AG10803 (cell line): ENCODE measurements at regions not wholly inside any gene's neighbourhood (a gene's known extent, or its start where the extent isn't known, plus 50 kb on each side); places are given as distances from the start of the nearest gene placed in this dataset.

ENCODE experiments used
- DNase-seq: peaks from one replicate; pipeline ENCODE4 v3.0.0; 2010; ENCODE audit warnings: low read depth
- H3K4me3 ChIP-seq: 2 replicates; pipeline ENCODE4 v1.5.1; 2011; ENCODE audit warnings: mild to moderate bottlenecking, low read length, control low read depth
- CTCF ChIP-seq: conservative IDR thresholded peaks from 2 replicates; pipeline ENCODE4 v1.5.1; 2011; ENCODE audit warnings: mild to moderate bottlenecking, low read length, control low read depth, inconsistent platforms

- no peak for TF ChIP-seq CTCF
- no peak overlapping the region for H3K4me3 ChIP-seq
- no peak for DNase-seq
Observed at GRCh38 chr13:29996316-29996715, 145.9 kb upstream of the UBL3 start.

GRCh38 chr13:29994911-29995595 is 144.6 kb upstream of the UBL3 start:
- peak; percentile 49 for DNase-seq
- TF ChIP-seq CTCF, result no peak
- no peak overlapping the region; the same call in 1 of the 2 replicates for H3K4me3 ChIP-seq

GRCh38 chr13:29993716-29994488 is 143.5 kb upstream of the UBL3 start:
- peak; percentile 83 for DNase-seq
- TF ChIP-seq CTCF, result no peak
- no peak overlapping the region for H3K4me3 ChIP-seq

- no peak for TF ChIP-seq CTCF
- H3K4me3 ChIP-seq, result no peak overlapping the region
- no peak for DNase-seq
Observed at GRCh38 chr13:29993196-29993595, 142.8 kb upstream of the UBL3 start.

- no peak overlapping the region for H3K4me3 ChIP-seq
- no peak for TF ChIP-seq CTCF
- peak; percentile 98 for DNase-seq
Observed at GRCh38 chr13:29991343-29991742, 140.9 kb upstream of the UBL3 start.

GRCh38 chr13:29987340-29987739 is 136.9 kb upstream of the UBL3 start:
- no peak for TF ChIP-seq CTCF
- H3K4me3 ChIP-seq, result no peak overlapping the region
- DNase-seq, result no peak

GRCh38 chr13:29980339-29980738 is 129.9 kb upstream of the UBL3 start:
- no peak for TF ChIP-seq CTCF
- no peak for DNase-seq
- no peak overlapping the region for H3K4me3 ChIP-seq
